ENCODE measurements at regions not wholly inside any gene's neighbourhood (a gene's known extent, or its start where the extent isn't known, plus 50 kb on each side); places are given as distances from the start of the nearest gene placed in this dataset.

DNA sequence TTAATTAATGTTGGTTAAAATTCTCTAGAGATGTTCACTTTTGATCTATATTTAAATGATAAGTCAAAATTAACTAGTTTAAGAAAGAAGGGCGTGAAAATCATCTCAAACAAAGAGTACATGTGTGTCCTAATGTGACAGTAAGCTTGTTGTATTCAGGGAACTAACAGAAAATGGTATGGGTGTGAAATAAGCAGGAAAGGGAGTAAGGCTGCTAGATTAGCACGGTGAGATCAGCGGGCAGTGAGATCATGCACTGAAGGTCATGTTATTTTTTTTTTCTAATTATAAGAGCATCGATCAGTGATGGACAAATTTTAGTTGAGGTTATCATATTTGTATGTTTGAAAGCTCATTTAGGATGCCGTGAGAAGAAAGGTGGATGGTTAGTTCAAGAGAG is 430.8 kb downstream of the DIPK2A start:
- TF ChIP-seq, protein P1, sequence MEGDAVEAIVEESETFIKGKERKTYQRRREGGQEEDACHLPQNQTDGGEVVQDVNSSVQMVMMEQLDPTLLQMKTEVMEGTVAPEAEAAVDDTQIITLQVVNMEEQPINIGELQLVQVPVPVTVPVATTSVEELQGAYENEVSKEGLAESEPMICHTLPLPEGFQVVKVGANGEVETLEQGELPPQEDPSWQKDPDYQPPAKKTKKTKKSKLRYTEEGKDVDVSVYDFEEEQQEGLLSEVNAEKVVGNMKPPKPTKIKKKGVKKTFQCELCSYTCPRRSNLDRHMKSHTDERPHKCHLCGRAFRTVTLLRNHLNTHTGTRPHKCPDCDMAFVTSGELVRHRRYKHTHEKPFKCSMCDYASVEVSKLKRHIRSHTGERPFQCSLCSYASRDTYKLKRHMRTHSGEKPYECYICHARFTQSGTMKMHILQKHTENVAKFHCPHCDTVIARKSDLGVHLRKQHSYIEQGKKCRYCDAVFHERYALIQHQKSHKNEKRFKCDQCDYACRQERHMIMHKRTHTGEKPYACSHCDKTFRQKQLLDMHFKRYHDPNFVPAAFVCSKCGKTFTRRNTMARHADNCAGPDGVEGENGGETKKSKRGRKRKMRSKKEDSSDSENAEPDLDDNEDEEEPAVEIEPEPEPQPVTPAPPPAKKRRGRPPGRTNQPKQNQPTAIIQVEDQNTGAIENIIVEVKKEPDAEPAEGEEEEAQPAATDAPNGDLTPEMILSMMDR (conservative IDR thresholded peaks at IDR 0.05 in 1 of 2, IDR thresholded peaks at IDR 0.05 in 1 of 2; ENCODE audit: low read depth in 1 of 2, low read length in 2 of 2) = no peak
- TF ChIP-seq EZH2 (IDR thresholded peaks at IDR 0.05; ENCODE audit: low read length, missing control alignments) = no peak
- H2AFZ ChIP-seq (ENCODE audit: low read length) = no peak overlapping the region
- H3K79me2 ChIP-seq (ENCODE audit: control insufficient read depth, insufficient read depth, low read length) = no peaks in the 10 kb centered on the region
- H3K4me3 ChIP-seq (replicated peaks in 1 of 4; ENCODE audit: control extremely low read depth in 1 of 4, insufficient read depth in 1 of 4, low read depth in 3 of 4, low read length in 4 of 4) = no peak overlapping the region
- no peak overlapping the region for H3K9ac ChIP-seq (ENCODE audit: insufficient read depth, low read length)
- H3K4me1 ChIP-seq (ENCODE audit: control insufficient read depth, extremely low read depth, insufficient read depth, low read length) = no peaks in the 10 kb centered on the region
- DNase-seq (ENCODE audit: low read depth in 2 of 2) = no peak
- H4K20me1 ChIP-seq (ENCODE audit: control insufficient read depth, extremely low read depth, insufficient read depth, low read length) = no peaks in the 10 kb centered on the region
- H3K27ac ChIP-seq (ENCODE audit: insufficient read depth, low read length) = no peak overlapping the region
- H3K4me2 ChIP-seq (ENCODE audit: extremely low read depth, insufficient read depth, low read length) = no peak overlapping the region
- H3K27me3 ChIP-seq (ENCODE audit: control insufficient read depth, insufficient read depth, low read length) = no peaks in the 10 kb centered on the region
- no peaks in the 10 kb centered on the region for H3K9me3 ChIP-seq (ENCODE audit: control insufficient read depth, insufficient read depth, low read depth, low read length)
- no peaks in the 10 kb centered on the region for H3K36me3 ChIP-seq (ENCODE audit: control insufficient read depth, insufficient read depth, low read length)

DNA sequence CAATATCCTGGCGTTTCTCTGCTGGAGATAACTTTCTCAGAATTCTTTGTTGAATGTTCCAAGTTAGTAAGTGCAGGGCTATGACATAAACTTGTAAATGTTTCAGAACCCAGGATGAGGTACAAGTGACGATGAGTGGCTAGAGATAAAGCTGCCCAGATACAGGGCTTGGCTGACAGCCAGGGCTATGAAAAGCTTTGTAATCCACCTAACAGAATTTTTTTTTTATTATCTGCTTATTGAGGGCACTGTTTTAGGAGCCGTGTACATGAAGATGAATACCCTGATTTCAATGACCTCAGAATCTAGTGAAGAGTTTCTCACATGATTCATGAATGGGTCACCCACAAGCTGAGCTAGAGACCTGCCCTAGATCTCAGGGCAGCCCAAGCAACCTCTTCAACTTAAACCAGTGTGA is 431.4 kb downstream of the DIPK2A start:
- Histone ChIP-seq H3K9me3 (ENCODE audit: control insufficient read depth, insufficient read depth, low read depth, low read length) (no peaks in the 10 kb centered on the region), H3K27me3 (ENCODE audit: control insufficient read depth, insufficient read depth, low read length) (no peaks in the 10 kb centered on the region), H3K79me2 (ENCODE audit: control insufficient read depth, insufficient read depth, low read length) (no peaks in the 10 kb centered on the region), H2AFZ (ENCODE audit: low read length) (no peak overlapping the region), H3K9ac (ENCODE audit: insufficient read depth, low read length) (no peak overlapping the region), H3K4me3 (replicated peaks in 1 of 4; ENCODE audit: control extremely low read depth in 1 of 4, insufficient read depth in 1 of 4, low read depth in 3 of 4, low read length in 4 of 4) (no peak overlapping the region), H4K20me1 (ENCODE audit: control insufficient read depth, extremely low read depth, insufficient read depth, low read length) (no peaks in the 10 kb centered on the region), H3K4me2 (ENCODE audit: extremely low read depth, insufficient read depth, low read length) (no peak overlapping the region), H3K27ac (ENCODE audit: insufficient read depth, low read length) (no peak overlapping the region), H3K4me1 (ENCODE audit: control insufficient read depth, extremely low read depth, insufficient read depth, low read length) (no peaks in the 10 kb centered on the region), H3K36me3 (ENCODE audit: control insufficient read depth, insufficient read depth, low read length) (no peaks in the 10 kb centered on the region)
- TF ChIP-seq, protein P1 (conservative IDR thresholded peaks at IDR 0.05 in 1 of 2, IDR thresholded peaks at IDR 0.05 in 1 of 2; ENCODE audit: low read depth in 1 of 2, low read length in 2 of 2) = no peak
- no peak for TF ChIP-seq EZH2 (IDR thresholded peaks at IDR 0.05; ENCODE audit: low read length, missing control alignments)
- peak; percentile 12 to 23 for DNase-seq (ENCODE audit: low read depth in 2 of 2)

DNA sequence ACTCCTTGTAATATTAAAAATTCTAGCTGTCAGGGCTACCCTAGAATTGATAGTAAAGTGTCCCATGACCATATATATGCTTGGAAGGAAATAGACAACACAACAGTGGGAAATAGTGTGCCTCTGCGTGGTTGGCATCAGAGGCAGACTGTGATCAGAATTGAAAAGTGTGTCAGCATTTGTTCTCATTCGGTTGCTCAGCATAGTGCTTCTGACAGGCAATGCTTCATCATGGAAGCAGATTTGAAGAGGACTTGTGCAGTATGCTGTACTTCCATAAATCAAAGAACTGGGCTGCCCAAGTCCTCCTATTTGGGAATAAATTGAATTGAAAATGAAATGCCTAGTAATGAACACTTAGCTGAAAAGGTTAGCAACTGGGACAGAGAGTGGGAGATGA is 435.7 kb downstream of the DIPK2A start:
- Histone ChIP-seq H3K9ac (ENCODE audit: insufficient read depth, low read length) (no peak overlapping the region), H3K27ac (ENCODE audit: insufficient read depth, low read length) (no peak overlapping the region), H3K4me3 (replicated peaks in 1 of 4; ENCODE audit: control extremely low read depth in 1 of 4, insufficient read depth in 1 of 4, low read depth in 3 of 4, low read length in 4 of 4) (no peak overlapping the region), H3K36me3 (ENCODE audit: control insufficient read depth, insufficient read depth, low read length) (no peaks in the 10 kb centered on the region), H3K4me2 (ENCODE audit: extremely low read depth, insufficient read depth, low read length) (no peak overlapping the region), H4K20me1 (ENCODE audit: control insufficient read depth, extremely low read depth, insufficient read depth, low read length) (no peaks in the 10 kb centered on the region), H2AFZ (ENCODE audit: low read length) (no peak overlapping the region), H3K9me3 (ENCODE audit: control insufficient read depth, insufficient read depth, low read depth, low read length) (no peaks in the 10 kb centered on the region), H3K27me3 (ENCODE audit: control insufficient read depth, insufficient read depth, low read length) (no peaks in the 10 kb centered on the region), H3K4me1 (ENCODE audit: control insufficient read depth, extremely low read depth, insufficient read depth, low read length) (no peaks in the 10 kb centered on the region), H3K79me2 (ENCODE audit: control insufficient read depth, insufficient read depth, low read length) (no peaks in the 10 kb centered on the region)
- DNase-seq (ENCODE audit: low read depth in 2 of 2) = no peak
- no peak for TF ChIP-seq EZH2 (IDR thresholded peaks at IDR 0.05; ENCODE audit: low read length, missing control alignments)
- TF ChIP-seq, protein P1 (conservative IDR thresholded peaks at IDR 0.05 in 1 of 2, IDR thresholded peaks at IDR 0.05 in 1 of 2; ENCODE audit: low read depth in 1 of 2, low read length in 2 of 2) = no peak
